OCI-LY3 (cell line): ENCODE measurements at regions not wholly inside any gene's neighbourhood (a gene's known extent, or its start where the extent isn't known, plus 50 kb on each side); places are given as distances from the start of the nearest gene placed in this dataset.

Experiments used
- H2AFZ ChIP-seq: fragments of 200-600, 300-600 bp; shearing (Covaris generic); 2 replicates; pipeline ENCODE4 v1.6.0; 2014; ENCODE audit warnings: antibody characterized with exemption, low read depth, low read length
- H3K27ac ChIP-seq: fragments of 200-600, 300-600 bp; sonication (generic); 2 replicates; pipeline ENCODE4 v1.5.1; 2014; ENCODE audit warnings: mild to moderate bottlenecking, low read length, moderate library complexity, mixed read lengths
- H3K27me3 ChIP-seq: fragments of 200-600, 300-600 bp; sonication (generic); 2 replicates; pipeline ENCODE4 v1.6.1; 2014; ENCODE audit warnings: low read depth, low read length, mixed read lengths
- H3K36me3 ChIP-seq: fragments of 200-600, 300-600 bp; sonication (generic); replicated peaks from 2 replicates; pipeline ENCODE3; 2014; ENCODE audit warnings: low read depth, low read length, mixed read lengths
- H3K4me1 ChIP-seq: fragments of 300-600, 200-600 bp; sonication (generic); 2 replicates; pipeline ENCODE4 v1.6.1; 2014; ENCODE audit warnings: low read length, mixed read lengths
- H3K4me2 ChIP-seq: fragments of 200-600, 300-600 bp; sonication (generic); 2 replicates; pipeline ENCODE4 v1.6.1; 2014; ENCODE audit warnings: low read length, mixed read lengths
- H3K4me3 ChIP-seq: fragments of 300-600, 200-600 bp; sonication (generic); 2 replicates; pipeline ENCODE4 v1.5.1; 2014; ENCODE audit warnings: antibody characterized with exemption, mild to moderate bottlenecking, low read length, moderate library complexity
- H3K79me2 ChIP-seq: fragments of 300-600, 200-600 bp; shearing (Covaris generic); 2 replicates; pipeline ENCODE4 v1.6.1; 2014; ENCODE audit warnings: mild to moderate bottlenecking, low read length, mixed read lengths
- H3K9ac ChIP-seq: fragments of 300-600, 200-600 bp; shearing (Covaris generic); 2 replicates; pipeline ENCODE4 v1.6.0; 2014; ENCODE audit warnings: mild to moderate bottlenecking, low read length, moderate library complexity
- H3K9me3 ChIP-seq: fragments of 200-600, 300-600 bp; shearing (Covaris generic); 2 replicates; pipeline ENCODE4 v1.6.1; 2014; ENCODE audit warnings: low read length, mixed read lengths; ENCODE audit not compliant: insufficient read depth
- H4K20me1 ChIP-seq: fragments of 200-600, 300-600 bp; sonication (generic); 2 replicates; pipeline ENCODE4 v1.6.1; 2016; ENCODE audit warnings: low read length, mixed read lengths; ENCODE audit not compliant: insufficient read depth
- CTCF ChIP-seq: fragments of 200-600, 300-600 bp; sonication (generic); IDR thresholded peaks from 2 replicates; pipeline ENCODE4 v1.5.1; 2014; ENCODE audit warnings: antibody characterized with exemption, low read length, low read depth
- EZH2phosphoT487 ChIP-seq: fragments of 200-600 bp; shearing (Covaris generic); IDR thresholded peaks from 2 replicates; pipeline ENCODE4 v1.6.1; 2018; ENCODE audit warnings: antibody characterized with exemption, mixed run types, low read depth

GRCh38 chr3:176351408-176351807, 845.9 kb downstream of the TBL1XR1 start:
- H2AFZ ChIP-seq, result no peak overlapping the region
- no peaks in the 10 kb centered on the region for H3K27me3 ChIP-seq
- TF ChIP-seq CTCF (no peak), EZH2phosphoT487 (no peak)
- H3K9ac ChIP-seq, result no peak overlapping the region
- no peaks in the 10 kb centered on the region for H3K79me2 ChIP-seq
- no peaks in the 10 kb centered on the region for H3K4me1 ChIP-seq
- H3K27ac ChIP-seq, result no peak overlapping the region
- no peaks in the 10 kb centered on the region for H3K36me3 ChIP-seq
- no peaks in the 10 kb centered on the region for H4K20me1 ChIP-seq
- no peak overlapping the region for H3K4me3 ChIP-seq
- no peaks in the 10 kb centered on the region for H3K9me3 ChIP-seq
- no peak overlapping the region for H3K4me2 ChIP-seq

GRCh38 chr3:176349706-176350105, 847.6 kb downstream of the TBL1XR1 start:
- Histone ChIP-seq H3K4me1 (no peaks in the 10 kb centered on the region), H3K4me2 (no peak overlapping the region), H4K20me1 (no peaks in the 10 kb centered on the region), H3K27me3 (no peaks in the 10 kb centered on the region), H3K4me3 (no peak overlapping the region), H3K27ac (no peak overlapping the region), H3K9me3 (no peaks in the 10 kb centered on the region), H2AFZ (no peak overlapping the region), H3K36me3 (no peaks in the 10 kb centered on the region), H3K79me2 (no peaks in the 10 kb centered on the region), H3K9ac (no peak overlapping the region)
- TF ChIP-seq EZH2phosphoT487 (no peak), CTCF (no peak)

- Histone ChIP-seq H3K9ac (no peak overlapping the region), H3K36me3 (no peaks in the 10 kb centered on the region), H2AFZ (no peak overlapping the region), H3K9me3 (no peaks in the 10 kb centered on the region), H3K27ac (no peak overlapping the region), H3K4me1 (no peaks in the 10 kb centered on the region), H3K27me3 (no peaks in the 10 kb centered on the region), H3K4me2 (no peak overlapping the region), H3K4me3 (no peak overlapping the region), H4K20me1 (no peaks in the 10 kb centered on the region), H3K79me2 (no peaks in the 10 kb centered on the region)
- TF ChIP-seq CTCF (no peak), EZH2phosphoT487 (no peak)
Measured at GRCh38 chr3:176347424-176348146, 849.7 kb downstream of the TBL1XR1 start.

- Histone ChIP-seq H3K9ac (no peak overlapping the region), H3K36me3 (no peaks in the 10 kb centered on the region), H3K4me1 (no peaks in the 10 kb centered on the region), H3K9me3 (no peaks in the 10 kb centered on the region), H3K27ac (no peak overlapping the region), H4K20me1 (no peaks in the 10 kb centered on the region), H3K4me3 (no peak overlapping the region), H3K4me2 (no peak overlapping the region), H3K27me3 (no peaks in the 10 kb centered on the region), H3K79me2 (no peaks in the 10 kb centered on the region), H2AFZ (no peak overlapping the region)
- no peak for TF ChIP-seq EZH2phosphoT487
- no peak for TF ChIP-seq CTCF
Measured at GRCh38 chr3:176341963-176342362, 855.3 kb downstream of the TBL1XR1 start.
